H1 (cell line): ENCODE measurements at regions not wholly inside any gene's neighbourhood (a gene's known extent, or its start where the extent isn't known, plus 50 kb on each side); places are given as distances from the start of the nearest gene placed in this dataset.

Experiments used
- CBX5 ChIP-seq: fragments of 300-800, 300-1000 bp; sonication (generic); IDR thresholded peaks from 2 replicates; pipeline ENCODE4 v1.7.1; 2016; ENCODE audit warnings: antibody characterized with exemption, low read length, low read depth
- CTBP2 ChIP-seq: IDR thresholded peaks from 2 replicates; pipeline ENCODE4 v1.7.0; 2011; ENCODE audit warnings: borderline replicate concordance, mild to moderate bottlenecking, moderate library complexity, mixed read lengths, low read length; ENCODE audit not compliant: insufficient read depth, insufficient read length
- CTCF ChIP-seq, 3 experiments: IDR thresholded peaks; 1 replicate in 2 of 3; 2 replicates in 1 of 3; pipeline versions ENCODE4 v1.5.1 to v1.6.1; 2011; ENCODE audit warnings: low read length in 3 of 3, mild to moderate bottlenecking in 3 of 3, inconsistent platforms in 2 of 3, low read depth in 1 of 3, moderate library complexity in 1 of 3; ENCODE audit not compliant: insufficient read depth in 1 of 3; ENCODE audit errors: control extremely low read depth in 1 of 3
- EP300 ChIP-seq, 2 experiments: IDR thresholded peaks; 1 replicate in 1 of 2; 2 replicates in 1 of 2; pipeline ENCODE4 v1.6.1; 2011 to 2012; ENCODE audit warnings: low read depth in 2 of 2, low read length in 2 of 2, mild to moderate bottlenecking in 2 of 2, borderline replicate concordance in 1 of 2, inconsistent platforms in 1 of 2, moderate library complexity in 1 of 2
- FOSL1 ChIP-seq: IDR thresholded peaks from 2 replicates; pipeline ENCODE4 v1.6.1; 2011; ENCODE audit warnings: mild to moderate bottlenecking, low read depth, low read length, moderate library complexity; ENCODE audit not compliant: insufficient read depth
- POLR2AphosphoS5 ChIP-seq: IDR thresholded peaks from 2 replicates; pipeline ENCODE4 v1.6.1; 2011; ENCODE audit warnings: low read depth, low read length
- RBBP5 ChIP-seq: IDR thresholded peaks from 2 replicates; pipeline ENCODE4 v1.7.1; 2012; ENCODE audit warnings: low read depth, mild to moderate bottlenecking, inconsistent platforms, low read length, moderate library complexity, borderline replicate concordance
- RFX5 ChIP-seq: IDR thresholded peaks from 2 replicates; pipeline ENCODE4 v1.6.1; 2011; ENCODE audit warnings: low read depth, low read length, improper control_type of control experiment, borderline replicate concordance
- RXRA ChIP-seq: IDR thresholded peaks from 2 replicates; pipeline ENCODE4 v1.6.1; 2011; ENCODE audit warnings: low read depth, mild to moderate bottlenecking, low read length, moderate library complexity; ENCODE audit not compliant: insufficient read depth
- TAF1 ChIP-seq: IDR thresholded peaks from 2 replicates; pipeline ENCODE4 v1.6.1; 2011; ENCODE audit warnings: mild to moderate bottlenecking, low read depth, low read length
- TBP ChIP-seq: IDR thresholded peaks from 2 replicates; pipeline ENCODE4 v1.6.1; 2011; ENCODE audit warnings: low read depth, low read length, improper control_type of control experiment
- TEAD4 ChIP-seq: IDR thresholded peaks from 2 replicates; pipeline ENCODE4 v1.6.1; 2012; ENCODE audit warnings: low read depth, low read length, inconsistent platforms, mixed read lengths
- YY1 ChIP-seq: IDR thresholded peaks from 2 replicates; pipeline ENCODE4 v1.6.1; 2011; ENCODE audit warnings: low read depth, mild to moderate bottlenecking, low read length

- TF ChIP-seq CTCF (IDR thresholded peaks at IDR 0.05; ENCODE audit: control extremely low read depth in 1 of 3, insufficient read depth in 1 of 3, low read depth in 1 of 3, low read length in 3 of 3) = no peak
- no peak for TF ChIP-seq EP300 (IDR thresholded peaks at IDR 0.05; ENCODE audit: borderline replicate concordance in 1 of 2, low read depth in 2 of 2, low read length in 2 of 2)
- TF ChIP-seq POLR2AphosphoS5 = peak; percentile 81; the same call in 1 of the 2 replicates
- TF ChIP-seq CBX5 = no peak
- no peak for TF ChIP-seq RXRA
- peak; percentile 91 for TF ChIP-seq YY1
- no peak for TF ChIP-seq FOSL1
- 0 out of 2 replicates have a peak, but pooled peaks have one; percentile 49 for TF ChIP-seq RBBP5
- TF ChIP-seq TAF1 = peak; percentile 75
- TF ChIP-seq CTBP2 = no peak
- TF ChIP-seq TBP = no peak; the same call in 1 of the 2 replicates
- peak; percentile 79 for TF ChIP-seq TEAD4
- TF ChIP-seq RFX5 = no peak
These were observed 85.8 kb upstream of the EGFR start (continued) for GRCh38 chr7:54932818-54933543.
